Medulla oblongata (tissue), 1 donor: ENCODE measurements at regions not wholly inside any gene's neighbourhood (a gene's known extent, or its start where the extent isn't known, plus 50 kb on each side); places are given as distances from the start of the nearest gene placed in this dataset.
A peak's percentile ranks its signal among the peaks of the same experiment; 100 is the strongest.

Experiments used
- DNase-seq: peaks from one replicate; pipeline ENCODE4 v3.0.0-alpha.2; 2015; ENCODE audit errors: extremely low spot score

DNA sequence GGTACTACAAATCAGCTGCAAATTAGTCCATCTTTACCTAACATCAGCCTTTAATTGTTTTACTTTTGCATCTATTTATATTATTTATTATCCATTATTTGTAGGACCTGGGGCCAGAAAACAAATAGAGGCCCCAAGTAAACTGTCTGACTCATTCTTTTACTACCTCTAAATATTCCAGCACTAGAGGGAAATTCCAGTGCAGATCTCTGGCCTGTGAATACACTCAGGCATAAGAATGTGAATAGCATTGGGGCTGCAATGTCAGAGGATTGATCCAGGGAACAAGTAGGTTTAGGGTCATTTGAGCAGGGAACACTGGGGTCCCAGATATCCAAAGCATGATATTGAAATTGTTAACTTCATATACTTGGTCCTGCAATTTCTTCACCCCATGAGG, 176.6 kb upstream of the TYRP1 start:
- no peak for DNase-seq

DNA sequence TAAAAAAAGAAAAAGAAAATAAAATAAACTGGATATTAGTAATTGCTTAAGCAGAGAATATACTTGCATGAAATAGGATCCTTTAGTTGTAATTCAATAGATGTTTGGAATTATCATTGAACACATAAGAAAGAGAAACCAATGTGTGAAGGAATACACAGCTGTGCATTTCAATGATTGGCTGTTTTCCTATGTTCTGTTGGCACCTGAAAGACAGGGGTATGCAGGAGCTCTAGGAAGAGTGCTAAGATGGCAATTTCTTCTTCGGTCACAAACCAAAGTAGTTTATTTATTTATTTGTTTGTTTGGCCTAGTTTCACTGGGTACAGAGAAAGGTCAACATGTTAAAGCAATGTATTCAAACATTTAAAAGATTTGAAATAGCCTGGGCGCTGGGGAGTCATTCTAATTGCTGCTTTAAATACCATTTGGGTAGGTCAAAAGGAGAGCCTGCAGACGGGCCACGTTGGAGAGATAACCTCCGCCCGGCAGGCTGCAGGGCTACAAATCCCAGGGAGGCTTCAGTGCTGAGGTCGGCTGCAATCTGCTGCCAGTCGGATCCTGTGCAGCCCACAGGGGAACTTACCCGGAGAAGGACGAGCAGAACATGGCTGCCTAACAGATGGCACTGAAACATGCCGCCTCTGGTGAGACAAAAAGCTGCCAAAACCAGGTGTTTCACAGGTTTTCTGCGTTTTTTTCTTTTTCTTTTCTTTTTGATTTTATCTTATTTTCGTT, 154.2 kb upstream of the TYRP1 start:
- DNase-seq, result no peak

DNA sequence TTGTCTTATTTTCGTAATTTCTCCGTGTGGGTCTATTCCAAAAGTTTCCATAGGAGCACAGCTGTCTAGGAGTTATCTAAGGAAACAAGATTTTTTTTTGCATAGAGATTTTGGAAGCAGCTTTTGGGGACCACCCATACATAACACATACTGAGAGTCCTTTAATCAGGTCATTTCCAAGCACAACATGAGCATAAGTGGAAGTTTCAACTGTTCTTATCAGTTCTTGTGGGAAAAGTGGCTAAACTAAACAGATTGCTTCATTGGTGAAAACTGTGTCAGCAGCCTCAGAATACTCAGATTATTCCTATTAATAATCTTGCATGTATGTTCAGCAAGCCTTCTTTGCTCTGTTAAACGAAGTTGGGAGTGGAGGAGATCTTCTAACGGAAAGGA, 153.6 kb upstream of the TYRP1 start:
- DNase-seq, result no peak

DNA sequence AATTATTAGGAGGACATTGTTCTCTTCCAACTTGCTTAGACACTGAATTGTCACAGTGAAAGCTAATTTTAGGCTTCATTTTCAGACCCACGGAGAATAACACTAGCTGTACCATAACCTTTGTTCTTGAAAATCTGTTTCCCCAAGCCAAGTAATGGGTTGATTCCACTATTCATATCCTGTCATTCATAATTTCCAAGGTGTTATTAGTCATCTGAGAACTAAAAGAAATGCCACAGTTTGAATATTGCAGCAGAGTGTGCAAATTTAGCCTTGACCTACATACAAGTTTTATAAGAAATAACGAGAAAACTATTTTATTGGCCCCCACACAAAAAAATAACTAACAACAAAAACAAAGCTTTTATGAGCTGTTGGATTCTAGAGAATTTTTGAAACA, 148.5 kb upstream of the TYRP1 start:
- DNase-seq, result no peak

DNA sequence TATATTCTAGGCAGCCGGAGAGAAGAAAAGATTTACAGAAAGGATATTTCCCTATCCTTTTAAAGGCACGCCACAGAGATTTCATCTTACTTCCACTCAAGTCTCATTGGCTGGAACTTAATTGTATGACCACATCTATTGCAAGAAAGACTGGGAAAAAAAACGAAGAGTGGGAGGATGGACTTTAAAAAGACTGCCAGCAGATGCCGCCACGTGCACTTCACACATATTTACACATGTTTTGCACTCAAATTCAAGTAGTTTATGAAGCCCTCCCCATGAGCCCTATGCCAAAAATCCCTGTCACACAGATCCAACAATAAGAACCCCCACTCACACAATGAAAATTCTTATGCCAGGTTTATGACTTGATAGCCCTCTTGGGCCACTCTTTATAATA, 138.5 kb upstream of the TYRP1 start:
- no peak for DNase-seq

DNA sequence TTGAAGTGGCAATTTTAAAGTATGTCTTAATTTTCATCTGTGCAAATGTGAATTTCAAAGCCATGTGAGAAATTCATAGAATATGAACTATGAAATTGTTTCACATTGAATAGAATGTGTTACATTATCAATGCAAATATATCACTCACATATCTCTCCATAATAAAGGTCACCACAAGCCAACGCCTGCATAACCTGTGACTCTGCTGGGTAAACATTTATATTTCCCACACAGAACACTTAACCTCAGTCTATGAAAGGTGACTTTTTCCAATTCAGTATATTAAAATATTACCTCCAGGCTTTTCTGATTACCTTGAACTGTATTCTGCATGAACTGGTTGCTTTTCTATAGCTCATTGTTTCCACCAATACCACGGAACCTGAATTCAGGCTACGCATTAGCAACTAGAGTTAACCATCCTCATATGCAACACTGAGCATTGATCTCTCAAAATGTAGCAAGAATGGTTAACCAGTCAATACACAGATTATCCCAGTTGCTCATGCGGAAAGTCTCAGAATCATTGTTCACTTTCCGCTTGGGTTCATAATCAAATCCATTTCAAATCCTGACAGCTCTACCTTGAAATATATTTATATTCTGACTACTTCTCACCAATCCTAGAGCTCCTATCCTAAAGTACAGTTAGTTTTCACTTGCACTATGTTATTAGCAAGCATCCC, 126.6 kb upstream of the TYRP1 start:
- DNase-seq, result no peak

DNA sequence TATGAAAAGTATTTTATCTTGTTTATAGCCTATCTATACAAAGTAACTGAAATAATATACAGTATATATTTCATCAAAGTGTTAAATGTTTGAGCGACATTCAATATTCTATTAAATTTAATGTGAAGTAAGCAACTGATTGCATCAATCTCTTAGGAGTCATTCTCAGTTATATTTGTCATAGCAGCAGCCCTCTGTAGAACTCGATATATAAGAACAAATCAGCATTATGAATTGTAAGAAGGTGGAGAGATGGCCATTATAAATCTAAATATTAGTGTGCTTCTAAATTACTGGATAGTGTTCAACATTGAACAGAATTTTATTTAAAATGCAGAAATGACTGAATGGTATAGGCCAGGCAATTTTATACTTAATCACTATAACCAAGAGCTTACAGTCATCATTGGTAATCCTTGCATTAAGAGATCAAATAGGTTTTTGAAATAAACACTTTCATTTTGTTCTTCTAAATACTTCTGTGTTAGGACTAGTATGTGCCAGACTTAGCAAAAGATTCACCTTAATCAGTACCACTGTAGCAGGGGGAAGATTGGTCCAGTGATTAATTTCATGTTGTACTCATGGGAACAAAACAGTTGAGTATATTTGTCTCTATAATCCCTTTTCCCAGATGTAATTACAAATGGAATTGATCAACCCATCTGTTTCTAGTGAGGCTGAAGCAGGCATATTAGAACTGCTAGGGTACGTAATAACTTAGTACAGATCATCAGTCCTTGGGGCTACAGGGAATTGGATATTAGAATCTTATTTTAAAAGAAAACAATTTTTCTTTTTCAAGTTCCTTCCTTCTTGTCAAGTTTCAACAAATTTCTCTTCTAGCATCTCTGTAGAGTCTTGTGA, 108.3 kb upstream of the TYRP1 start:
- DNase-seq, result no peak

DNA sequence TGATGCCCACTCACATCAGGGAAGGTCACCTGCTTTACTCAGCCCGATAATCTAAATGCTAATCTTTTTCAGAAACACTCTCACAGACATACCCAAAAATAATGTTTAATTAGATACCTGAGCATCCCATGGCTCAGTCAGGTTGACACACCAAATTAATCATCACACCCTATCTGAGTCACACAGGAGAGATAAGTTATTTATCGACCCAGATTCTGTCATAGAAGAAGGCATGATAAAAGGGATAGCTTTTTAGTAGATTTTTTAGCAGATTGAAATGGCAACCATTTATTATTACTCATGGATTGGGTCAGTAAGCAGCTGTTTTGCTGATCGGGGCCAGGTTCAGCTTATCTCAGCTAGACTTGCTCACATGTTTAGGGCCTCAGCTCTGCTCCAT, 97.8 kb upstream of the TYRP1 start:
- no peak for DNase-seq

DNA sequence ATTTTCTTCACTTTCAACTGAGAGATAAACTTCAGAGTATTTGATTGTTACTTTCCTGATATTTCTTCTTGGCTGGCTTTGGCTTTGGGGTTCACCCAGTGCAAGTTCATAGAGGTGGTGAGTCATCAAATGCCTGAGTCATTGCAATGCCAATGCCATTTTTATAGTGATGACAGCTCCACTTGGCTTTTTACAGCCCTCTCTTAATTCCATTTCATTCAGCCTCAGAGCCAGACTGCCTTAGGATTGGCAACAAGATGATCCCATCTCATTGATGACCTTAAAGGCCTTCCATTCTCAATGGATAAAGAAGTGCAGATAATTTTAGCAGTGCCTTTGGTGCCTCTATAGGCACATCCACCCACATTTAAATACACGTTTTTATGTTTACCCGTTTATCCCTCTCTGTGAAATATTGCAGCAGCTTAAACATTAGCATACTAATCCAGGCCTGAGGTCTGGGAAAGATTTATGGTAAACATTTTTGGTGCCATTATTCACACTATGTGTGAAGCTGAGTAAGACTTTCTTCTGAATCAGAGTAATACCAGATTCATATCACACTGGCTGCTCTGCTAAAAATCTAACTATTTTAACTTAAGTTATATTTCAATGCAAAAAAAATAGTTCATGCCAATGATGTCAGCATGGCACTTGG, 88.9 kb upstream of the TYRP1 start:
- no peak for DNase-seq

DNA sequence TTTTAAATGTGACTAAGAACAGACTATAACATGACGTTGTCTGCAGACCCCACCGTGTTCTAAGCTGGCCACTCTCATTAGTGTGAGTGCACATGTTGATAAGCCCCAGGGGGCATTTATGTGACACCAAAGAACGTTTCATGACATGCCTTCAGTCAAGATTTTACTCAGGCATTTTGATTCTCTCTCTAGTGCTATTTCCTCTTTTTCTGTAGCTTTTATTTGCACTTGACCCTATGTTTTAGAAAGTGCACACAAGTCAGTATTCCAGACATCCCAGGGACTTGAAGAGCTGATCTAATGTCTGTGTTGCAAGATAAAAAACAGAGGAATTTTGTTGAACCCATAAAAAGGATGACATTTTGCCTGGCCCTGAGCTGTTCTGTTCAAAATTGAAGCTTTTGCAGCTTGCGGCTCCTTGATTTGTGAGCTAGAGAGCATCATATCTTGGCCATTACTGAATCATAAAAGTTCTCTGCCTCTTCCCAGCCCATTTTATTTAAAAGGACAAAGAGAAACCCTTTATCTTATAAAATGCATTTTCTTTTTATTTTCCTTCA, 80.9 kb upstream of the TYRP1 start:
- no peak for DNase-seq

DNA sequence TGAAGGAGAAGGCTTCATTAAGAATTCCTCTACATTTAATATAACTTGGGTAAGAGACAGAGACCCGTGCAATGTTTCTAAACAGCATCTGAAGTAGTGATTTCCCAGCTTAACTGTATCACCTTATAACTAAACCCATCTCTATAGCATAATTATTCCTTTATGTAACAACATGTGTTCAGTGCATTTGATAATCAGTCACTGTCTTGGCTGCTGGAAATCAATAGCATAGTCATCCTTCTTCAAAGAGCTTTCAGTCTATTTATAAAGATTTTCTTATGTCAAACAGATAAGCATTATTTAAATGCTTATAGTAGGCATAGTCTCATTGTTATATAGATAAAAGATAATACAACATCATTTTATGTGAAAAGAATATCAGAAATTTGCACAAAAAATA, 80.1 kb upstream of the TYRP1 start:
- DNase-seq, result no peak

DNA sequence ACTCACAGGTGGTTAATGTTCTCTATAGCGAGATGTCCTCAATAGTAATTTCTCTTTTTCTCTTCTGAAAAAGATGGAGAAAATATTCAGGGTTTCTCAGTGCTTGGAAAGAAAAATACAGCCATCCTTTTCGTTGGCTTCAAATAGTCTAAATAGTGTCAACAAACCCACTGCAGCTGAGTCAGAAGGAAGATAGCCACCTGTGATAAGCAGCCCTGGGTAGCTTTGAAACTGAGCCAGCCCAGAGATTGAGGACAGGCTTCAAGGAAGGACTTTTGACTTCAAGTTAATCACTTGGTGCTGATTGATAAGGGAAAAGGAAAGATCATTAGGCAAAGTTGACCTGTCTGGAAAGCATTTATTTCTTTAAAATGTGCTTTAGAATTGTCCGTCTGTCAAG, 78.7 kb upstream of the TYRP1 start:
- DNase-seq, result no peak

DNA sequence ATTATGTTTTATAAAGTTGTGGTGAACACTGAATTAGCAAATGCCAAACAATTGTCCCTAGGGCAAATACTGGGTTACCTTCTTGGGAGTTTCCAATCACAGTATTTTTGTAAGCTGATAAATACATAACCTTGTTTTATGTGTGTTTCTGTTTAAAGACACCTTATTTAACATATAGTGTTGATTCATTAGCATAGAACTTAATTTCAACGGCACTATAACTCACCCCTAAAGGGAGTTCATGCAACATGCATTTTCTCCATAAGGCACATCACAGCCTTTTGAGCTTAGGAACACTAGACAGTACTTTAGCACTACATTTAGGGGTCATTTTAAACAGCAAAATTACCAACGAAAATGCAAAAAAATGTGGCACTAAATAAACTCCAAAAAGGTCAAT, 74.2 kb upstream of the TYRP1 start:
- DNase-seq, result no peak

DNA sequence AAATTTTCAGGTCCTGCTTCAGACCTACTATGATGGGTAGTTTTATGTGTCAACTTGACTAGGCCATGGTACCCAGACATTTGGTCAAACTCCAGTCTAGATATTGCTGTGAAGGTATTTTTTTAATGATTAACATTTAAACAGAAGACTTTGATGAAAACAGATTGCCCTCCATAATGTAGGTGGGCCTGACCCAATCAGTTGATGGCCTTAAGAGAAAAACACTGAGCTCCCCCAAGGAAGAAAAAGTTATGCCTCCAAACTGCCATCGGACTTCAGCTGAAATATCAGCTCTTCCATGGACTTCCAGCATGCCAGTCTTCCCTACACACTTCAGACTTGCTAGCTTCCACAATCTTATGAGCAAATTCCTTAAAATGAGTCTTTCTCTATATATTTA, 67.3 kb upstream of the TYRP1 start:
- DNase-seq, result no peak

DNA sequence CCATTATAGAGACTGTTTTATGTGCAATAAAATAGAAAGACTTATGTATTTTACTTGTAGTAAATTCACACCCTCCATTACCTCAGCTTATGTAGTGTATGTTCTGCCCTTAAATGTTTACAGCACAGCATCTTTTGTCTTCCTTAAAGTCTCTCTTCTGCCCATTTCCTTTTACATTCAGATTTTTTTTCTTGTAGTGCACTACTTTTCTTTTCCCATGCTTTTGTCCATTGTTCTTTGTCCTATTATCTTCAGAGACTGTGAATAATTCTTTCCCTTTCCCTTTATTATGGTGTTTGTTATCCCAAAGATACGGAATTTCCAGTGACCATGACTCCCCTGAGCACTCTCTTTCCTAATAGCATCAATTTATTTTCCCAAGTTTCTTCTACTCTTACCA, 66.1 kb upstream of the TYRP1 start:
- DNase-seq, result no peak

DNA sequence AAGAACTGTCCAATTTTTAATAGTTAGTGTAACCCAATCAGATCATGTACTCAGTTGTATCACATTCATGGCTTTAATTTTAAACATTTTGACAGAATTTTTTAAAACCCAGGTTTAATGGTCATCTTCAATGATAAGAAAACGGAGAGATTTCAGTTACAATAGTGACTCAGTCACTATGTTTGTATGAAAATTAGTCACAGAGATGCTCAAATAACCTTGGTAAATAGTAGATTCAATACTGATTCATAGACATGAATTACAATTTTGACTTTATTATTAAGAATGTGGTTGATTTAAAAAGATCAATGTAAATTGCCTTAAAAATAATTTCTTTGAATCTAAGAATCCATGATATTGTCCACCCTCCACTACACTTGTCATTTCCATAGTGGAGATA, 64.6 kb upstream of the TYRP1 start:
- no peak for DNase-seq

DNA sequence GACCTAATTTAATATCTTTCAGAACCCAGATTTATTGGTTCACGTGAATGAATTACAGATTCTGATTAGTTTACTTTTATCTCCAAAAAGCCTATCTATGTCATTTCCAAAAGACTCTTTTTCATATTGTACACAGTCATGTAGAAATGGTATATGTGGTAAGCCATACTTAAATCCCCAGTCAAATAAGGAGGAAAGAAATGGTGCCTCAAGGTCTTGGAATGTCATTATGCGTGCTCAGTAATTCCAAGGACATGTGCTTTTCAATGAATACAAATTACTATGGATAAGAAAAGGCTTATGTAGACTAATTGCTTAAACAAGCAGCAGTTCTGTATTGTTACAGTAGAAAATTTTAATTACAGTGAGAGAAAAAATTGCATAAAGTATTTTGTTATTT, 64.1 kb upstream of the TYRP1 start:
- DNase-seq, result no peak

DNA sequence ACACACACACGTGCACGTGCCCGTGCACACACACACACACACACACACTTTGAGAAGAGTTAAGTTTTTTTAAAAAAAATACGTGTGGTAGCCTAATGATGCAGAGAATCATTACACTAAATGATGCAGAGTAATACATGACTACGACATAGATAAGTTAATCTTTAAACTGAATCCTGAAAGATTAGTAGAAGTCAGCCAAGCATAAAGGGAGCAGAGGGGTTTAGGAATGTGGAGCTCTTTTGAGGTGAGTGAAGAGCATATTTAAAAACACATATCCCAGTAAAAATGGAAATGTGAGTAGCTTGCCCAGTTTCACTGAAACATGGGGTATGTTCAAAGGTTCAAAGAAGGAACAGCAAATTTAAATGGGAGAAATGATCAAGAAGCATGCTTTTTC, 61.3 kb upstream of the TYRP1 start:
- no peak for DNase-seq

DNA sequence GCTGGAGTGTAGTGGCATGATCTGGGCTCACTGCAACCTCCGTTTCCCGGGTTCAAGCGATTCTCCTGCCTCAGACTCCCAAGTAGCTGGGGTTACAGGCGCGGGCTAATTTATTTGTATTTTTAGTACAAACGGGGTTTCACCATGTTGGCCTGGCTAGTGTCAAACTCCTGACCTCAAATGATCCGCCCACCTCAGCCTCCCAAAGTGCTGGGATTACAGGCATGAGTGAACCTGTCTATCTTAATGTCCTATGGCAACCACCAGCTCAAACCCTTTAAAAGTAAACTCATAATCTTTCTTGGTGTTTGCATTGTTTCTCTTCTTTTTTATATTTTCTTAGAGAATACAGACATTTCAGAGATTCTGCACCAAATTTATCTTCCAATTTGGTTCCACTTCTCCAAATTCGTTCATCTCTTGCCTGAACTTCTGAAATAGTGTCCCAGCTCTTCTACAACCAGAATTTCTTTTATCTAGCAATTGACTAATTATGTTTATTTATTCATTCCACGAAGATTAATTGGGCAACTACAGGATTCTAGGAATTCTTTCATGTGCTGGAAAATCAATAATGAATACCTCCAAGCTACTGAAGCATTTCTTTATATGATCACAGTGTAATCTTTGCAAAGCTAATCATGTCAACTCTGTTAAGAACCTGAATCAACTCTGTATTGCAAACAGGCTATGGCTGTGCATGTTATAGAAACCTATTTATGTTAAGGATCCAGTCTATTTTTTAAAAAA, 60.0 kb upstream of the TYRP1 start:
- DNase-seq, result no peak

DNA sequence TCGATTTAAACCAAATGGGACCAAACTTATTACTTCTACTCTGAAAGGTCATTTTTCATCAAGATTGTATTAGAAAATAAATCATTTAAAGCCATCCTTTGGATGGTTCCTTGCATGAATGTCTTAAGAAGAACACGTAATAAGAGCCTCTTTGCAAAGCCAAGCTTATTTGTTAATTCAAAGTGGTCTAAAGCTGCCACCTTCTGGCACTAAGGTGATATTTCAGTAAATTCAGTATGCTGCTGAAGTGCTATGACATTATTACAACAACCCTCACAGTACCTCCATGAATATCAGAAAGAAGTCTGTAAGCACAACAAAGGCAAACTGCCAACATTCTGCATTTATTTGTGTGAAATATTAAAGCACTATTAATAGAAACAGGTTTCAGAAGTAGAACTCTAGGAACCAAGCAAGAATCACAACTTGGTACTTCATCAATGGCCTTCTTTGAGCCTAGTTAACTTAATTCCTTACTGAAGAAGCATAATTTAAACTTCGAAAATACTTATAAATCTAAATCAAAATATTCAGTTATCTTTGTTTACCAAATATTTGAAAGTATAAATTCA, 53.1 kb upstream of the TYRP1 start:
- DNase-seq, result peak; percentile 38
